NCI-H748 (cell line): ENCODE measurements at regions not wholly inside any gene's neighbourhood (a gene's known extent, or its start where the extent isn't known, plus 50 kb on each side); places are given as distances from the start of the nearest gene placed in this dataset.

Experiments
- DNase-seq: peaks from one replicate; lab custom pipeline; 2025; ENCODE audit not compliant: unreplicated experiment; lab: John Stamatoyannopoulos, UW

DNA sequence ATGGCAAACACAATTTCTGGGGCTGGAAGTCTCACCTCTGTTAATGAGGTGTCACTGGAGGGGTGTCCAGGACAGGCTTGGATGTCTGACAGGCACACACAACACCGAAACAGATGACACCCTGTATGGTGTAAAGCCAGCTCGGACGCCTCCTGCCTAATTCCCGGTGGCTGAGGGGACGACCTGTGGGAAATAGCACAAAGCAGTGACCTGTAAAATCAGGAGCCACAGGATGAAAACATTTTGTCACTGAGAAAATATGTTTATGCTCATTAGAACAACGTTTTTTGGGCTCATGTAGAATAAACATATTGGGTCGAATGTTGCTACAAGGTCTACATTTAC, 285.0 kb upstream of the RTL1 start:
- no peak for DNase-seq

DNA sequence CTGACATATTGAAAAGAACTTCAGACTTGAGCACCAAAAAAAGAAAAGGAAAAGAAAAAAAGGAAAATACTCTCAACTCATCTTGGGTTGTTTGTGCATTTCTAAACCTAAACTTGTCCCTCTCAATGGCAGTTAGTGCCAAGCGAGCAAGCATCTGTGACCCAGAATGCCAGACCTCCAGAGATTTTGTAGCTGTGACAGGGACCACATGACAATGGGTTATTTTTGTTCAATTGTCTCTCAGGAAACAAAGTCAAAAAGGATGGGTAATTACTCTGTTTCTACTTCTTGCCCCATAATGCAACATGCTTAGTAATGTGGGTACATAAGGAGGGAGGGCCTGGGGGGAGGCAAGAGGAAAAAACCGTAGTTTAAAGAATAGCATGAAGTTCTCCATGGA, 285.7 kb upstream of the RTL1 start:
- DNase-seq, result no peak

DNA sequence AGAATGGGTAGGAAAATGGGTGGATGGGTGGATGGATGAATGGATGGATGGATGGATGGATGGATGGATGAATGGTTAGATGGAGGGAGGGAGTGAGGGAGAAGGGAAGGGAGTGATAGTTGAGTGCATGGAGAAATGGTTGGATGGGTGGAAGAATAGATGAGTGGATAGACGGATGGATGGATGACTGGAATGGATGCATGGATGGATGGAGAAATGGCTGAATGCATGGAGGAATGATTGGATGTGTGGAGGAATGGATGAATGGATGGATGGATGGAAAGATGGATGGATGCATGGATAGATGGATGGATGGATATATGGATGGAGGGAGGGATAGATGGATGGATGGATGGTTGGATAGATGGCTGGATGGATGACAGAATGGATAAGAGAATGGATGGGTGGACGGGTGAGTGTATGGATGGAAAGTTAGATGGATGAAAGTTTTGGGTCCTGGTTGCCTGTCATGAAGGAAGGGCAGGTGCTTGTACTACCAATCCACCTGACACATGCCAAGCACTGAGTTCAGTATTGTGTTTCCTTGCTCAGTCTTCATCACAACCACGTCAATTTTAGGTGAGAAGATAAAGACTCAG, 286.5 kb upstream of the RTL1 start:
- no peak for DNase-seq

GRCh38 chr14:101191101-101191720, 287.7 kb upstream of the RTL1 start:
- DNase-seq, result no peak

DNA sequence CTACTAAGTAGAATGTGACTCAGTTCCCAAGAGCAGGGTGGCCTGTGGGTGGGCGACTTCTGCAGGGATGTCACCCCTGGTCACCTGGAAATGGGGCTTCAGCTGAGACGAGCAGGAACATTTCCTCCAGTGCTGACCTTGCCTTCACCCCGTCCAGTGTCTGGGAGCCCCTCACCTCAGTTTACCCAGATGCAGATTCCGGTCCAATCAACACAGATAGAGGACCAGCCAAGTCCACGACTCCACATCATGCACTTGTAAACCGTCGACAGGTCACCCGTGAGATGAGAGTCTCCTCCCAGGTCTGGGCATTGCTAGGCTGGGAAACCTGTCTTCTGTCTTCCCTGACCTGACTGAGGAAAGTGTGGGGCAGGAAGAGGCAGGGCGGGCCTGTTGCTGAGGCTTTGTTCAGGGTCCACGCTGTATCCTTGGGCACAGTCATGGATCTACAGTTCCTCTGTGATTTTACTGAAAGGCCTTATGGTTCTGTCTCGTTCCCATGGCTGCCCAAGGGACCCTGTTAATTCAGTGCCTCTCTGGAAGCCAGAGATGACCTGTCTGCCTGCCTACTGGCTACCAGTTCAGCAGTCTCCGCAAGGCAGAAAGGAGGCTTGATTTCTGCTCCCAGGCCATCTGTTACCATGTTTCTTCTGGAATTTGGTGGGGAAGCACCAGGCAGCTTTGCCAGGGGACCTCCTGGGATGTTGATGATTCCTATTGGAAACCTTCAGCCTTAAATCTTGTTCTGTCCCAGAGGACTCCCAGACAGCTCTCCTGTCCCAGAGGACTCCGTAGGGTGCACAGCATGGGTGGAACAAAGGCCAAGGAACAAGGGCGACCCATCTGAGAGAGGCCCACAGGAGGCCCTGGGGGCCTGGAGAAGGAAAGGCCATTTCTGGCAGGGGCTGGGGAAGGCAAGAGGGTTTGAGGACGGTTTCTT, 288.5 kb upstream of the RTL1 start:
- no peak for DNase-seq

GRCh38 chr14:101192661-101193000, 289.1 kb upstream of the RTL1 start:
- DNase-seq, result no peak

- DNase-seq, result no peak
These were observed 289.8 kb upstream of the RTL1 start for GRCh38 chr14:101193106-101193844.

DNA sequence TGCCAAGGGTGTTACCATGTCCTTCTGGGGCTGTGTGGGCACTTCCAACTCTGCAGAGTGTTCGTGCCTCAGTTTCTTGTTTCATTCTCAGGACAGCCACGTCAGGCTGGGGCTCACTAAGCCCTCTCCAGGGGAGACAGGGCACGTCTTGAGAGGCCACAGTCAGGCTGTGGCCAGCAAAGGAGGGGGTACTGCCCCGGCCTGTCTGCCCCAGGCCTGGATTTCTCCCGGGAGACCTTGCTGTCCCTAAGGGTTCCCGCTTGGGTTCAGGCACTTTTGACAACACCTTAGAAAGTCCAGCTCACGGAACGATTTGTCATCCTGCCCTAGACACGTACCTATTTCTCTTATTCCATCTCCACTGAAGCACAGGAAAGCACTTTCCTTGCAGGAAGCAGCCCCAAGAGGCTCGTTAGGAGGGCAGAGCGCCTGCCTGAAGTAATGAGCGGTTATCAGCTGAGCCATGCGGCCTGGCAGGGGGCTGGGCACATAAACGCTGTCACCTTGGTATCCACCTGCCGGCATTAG, 290.4 kb upstream of the RTL1 start:
- DNase-seq, result peak; percentile 58

DNA sequence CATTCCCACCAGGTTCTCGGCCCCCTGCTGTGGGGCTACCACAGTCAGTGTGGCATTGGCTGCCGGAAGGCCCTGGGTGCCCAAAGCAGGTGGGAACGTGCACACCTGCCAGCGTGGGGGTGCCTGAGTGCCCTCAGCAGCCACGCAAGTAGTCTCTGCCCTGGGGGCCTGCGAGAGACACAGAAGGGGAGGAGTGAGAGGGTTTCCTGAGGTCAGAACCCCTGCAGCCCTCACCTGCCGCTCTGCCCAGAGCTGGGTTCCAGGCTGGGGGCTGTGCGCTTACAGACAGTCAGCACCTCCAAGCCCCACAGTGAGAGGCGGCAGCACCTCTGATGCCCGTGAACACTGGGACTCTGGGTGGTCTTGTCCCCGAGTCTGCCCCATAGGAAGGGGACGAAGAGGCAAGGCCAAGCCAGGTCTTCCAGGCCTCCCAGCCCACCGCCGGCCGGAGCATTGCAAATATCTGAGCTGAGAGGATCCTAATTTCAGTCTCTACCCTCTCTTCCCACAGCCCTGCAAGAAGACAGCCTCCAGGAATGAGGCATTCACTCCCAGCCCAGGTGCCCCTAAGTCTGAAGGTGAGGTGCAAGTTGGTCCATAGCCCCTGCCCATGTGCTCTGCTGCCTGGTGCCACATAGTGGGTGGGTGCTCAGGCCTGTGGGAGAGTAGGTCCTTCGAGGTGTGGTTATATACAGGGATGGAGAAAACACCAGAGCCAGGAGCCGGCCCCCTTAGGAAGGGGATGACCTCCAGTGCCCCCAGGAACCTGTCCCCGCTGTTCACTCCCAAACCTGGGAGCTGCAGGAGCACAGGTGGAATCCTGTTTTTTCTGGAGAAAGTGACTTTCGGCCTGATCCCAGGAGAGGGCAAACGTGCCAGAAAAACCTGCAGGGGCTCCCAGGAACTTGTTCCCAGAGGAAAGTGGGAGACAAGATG, 291.1 kb upstream of the RTL1 start:
- DNase-seq, result no peak

DNA sequence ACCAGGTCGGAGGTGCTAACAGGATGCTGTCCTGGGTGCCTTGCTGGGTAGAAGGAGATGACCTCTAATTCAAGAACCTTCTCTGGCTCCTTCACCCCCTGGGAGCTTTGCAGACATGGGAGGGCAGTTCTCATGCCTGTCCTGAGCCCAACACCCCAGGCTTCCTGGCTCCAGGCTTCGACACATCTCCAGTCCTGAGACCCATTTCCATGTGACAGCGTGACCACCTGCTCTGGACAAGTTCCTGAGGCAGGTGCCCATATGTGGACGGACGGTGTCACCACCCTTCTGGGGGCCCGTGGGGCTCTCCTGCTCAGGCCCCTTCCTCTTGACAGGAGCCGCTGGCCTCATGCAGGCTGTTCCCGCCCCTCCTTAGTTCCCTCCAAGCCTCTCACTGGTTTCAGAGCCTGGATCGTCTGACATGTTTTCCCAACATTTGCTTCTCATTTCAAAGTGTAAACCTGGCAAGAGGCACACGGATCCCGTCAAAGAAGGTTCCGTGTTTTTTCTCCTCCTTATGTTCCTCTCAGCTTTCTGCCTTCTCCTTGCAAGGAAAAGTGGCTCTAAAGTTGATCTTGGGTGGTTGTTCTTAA, 291.9 kb upstream of the RTL1 start:
- no peak for DNase-seq

DNA sequence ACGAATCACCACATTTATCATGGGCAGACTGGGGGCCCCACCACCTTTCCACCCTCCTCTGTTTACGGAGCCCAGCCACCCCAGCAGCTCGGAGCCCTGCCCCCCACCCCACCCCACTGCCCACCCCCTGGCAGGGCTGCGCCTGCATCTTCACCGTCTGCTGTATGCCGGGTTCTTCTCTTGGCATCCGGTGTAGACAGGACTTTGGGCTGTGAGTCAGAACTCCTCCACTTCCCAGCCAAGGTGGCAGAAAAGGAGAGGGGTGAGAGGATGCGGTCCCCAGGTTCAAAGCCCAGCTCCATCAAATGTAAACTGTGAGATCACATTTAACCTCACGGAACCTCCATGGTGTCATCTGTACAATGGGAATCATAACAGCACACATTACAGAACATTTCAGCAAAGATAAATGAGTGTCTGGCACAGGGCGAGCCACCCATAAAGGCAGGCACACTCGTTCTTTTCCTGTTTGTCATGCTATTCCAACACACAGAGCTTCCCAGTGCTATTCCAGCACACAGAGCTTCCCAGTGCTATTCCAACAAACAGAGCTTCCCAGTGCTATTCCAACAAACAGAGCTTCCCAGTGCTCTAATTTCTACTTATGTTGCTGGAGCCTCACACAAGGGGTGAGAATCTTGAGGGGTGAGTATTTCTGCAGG, 292.7 kb upstream of the RTL1 start:
- DNase-seq, result no peak

GRCh38 chr14:101196795-101197590, 293.5 kb upstream of the RTL1 start:
- DNase-seq, result no peak

DNA sequence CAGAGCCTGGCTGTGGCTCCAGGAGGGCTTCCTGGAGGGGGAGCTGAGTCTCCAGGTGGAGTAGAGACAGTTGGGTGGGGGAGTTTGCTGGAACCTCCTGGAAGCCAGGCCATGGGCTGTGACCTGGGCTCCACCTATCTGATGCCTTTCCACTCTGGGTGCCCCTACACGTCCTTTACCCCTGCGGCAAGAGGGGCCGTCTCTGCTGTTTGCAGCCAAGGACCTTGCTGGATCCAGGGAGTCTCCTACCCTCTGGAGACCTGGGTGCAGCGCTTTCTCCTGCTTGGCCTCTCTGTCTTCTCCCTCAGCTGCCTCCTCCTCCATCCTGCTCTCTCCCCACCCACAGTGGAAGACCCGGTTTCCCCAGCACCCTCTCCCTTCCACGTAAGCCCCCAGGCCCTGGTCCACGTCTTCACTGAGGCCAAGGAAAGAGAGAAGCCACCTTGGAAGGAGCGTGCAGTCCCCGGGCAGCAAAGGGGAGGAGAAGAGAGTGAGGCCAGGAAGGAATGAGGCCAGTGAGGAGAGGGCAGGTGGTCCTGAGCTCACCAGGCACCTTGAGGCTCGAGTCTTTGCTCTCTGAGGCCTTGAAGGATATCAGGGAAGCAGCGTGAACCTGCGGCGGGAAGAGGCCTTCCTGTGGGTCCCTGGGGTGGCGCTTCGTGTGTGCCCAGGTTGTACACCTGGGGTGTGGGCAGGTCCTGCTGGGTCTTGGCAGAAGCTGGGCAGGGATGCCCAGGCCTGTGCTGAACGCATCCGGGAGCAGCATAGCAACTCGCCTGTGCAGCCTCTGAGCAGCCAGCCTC, 294.3 kb upstream of the RTL1 start:
- no peak for DNase-seq

GRCh38 chr14:101198398-101199027, 295.0 kb upstream of the RTL1 start:
- no peak for DNase-seq

- no peak for DNase-seq
These were observed 295.7 kb upstream of the RTL1 start for GRCh38 chr14:101199028-101199770.

DNA sequence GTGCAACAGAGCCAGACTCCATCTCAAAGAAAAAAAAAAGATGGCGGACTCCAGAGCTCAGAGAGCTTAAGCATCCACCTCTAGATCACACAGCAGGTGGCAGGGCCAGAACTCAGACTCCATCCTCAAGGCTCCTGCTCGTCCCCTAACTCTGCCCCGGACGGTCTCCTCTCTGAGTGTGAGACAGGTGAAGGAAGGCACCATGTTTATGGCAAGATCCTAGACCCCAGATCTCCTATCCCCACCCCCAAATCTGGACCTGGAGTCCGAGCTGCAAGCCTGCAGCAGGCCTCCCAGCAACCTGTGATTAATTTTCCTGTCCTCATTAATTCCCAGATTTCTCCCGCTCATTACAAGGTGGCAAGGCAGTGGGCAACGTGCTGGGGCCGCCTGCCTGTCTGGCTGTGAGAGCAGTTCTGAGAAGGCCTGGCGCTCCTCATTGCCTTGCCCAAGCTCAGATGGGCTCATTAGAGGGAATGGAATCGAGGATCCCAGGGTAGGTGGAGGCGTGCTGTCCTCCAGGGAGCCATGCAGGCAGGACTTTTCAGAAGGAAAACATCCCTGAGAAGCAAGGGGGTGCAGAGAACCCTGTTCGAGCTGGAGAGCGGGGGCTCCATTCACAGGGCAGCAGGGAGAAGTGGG, 296.6 kb upstream of the RTL1 start:
- no peak for DNase-seq
